Endothelial cell of umbilical vein (primary cell): ENCODE measurements at regions not wholly inside any gene's neighbourhood (a gene's known extent, or its start where the extent isn't known, plus 50 kb on each side); places are given as distances from the start of the nearest gene placed in this dataset.

Experiments used
- BruUV-seq: library from RNA; stranded (reverse); fragments of 400-500 nt; replicated peaks from 2 replicates; lab custom pipeline; 2021; lab: Mats Ljungman, UMichigan
- CTCF ChIA-PET: fragments of 300-600, 350-600 bp; sonication (Branson Sonifier 250); formaldehyde crosslinking; loops from one replicate; lab custom pipeline; 2021; ENCODE audit warnings: antibody characterized with exemption, inconsistent platforms; lab: Charles Lee
- POLR2A ChIA-PET: fragments of 300-600, 350-600 bp; sonication (Branson Sonifier 250); formaldehyde crosslinking; loops from one replicate; lab custom pipeline; 2021; ENCODE audit warnings: antibody characterized with exemption, inconsistent platforms; lab: Charles Lee
- DNase-seq: peaks from one replicate; pipeline ENCODE4 v3.0.0-alpha.2; 2011; ENCODE audit warnings: low read depth, low spot score
- FAIRE-seq: peaks from 2 replicates; lab custom pipeline; 2011; peaks lifted over from hg19 to GRCh38; lab: Jason Lieb, UNC
- H2AFZ ChIP-seq: 2 replicates; pipeline ENCODE4 v1.6.0; 2012; ENCODE audit warnings: low read depth, low read length, control low read depth, inconsistent platforms
- H3K27ac ChIP-seq: 2 replicates; pipeline ENCODE4 v1.5.1; 2011; ENCODE audit warnings: low read depth, mild to moderate bottlenecking, control low read depth, low read length, moderate library complexity; ENCODE audit not compliant: insufficient read depth
- H3K27me3 ChIP-seq, 2 experiments: 2 replicates each; pipeline versions ENCODE4 v1.6.0 to v1.6.1; 2011; ENCODE audit warnings: low read length in 2 of 2, mixed read lengths in 1 of 2; ENCODE audit not compliant: control insufficient read depth in 2 of 2, insufficient read depth in 2 of 2
- H3K36me3 ChIP-seq, 2 experiments: 2 replicates in 1 of 2; 3 replicates in 1 of 2; pipeline ENCODE4 v1.5.1; 2011; ENCODE audit warnings: low read length in 2 of 2, mild to moderate bottlenecking in 1 of 2, moderate library complexity in 1 of 2; ENCODE audit not compliant: control insufficient read depth in 2 of 2, insufficient read depth in 2 of 2; ENCODE audit errors: extremely low read depth in 1 of 2
- H3K4me1 ChIP-seq: 3 replicates; pipeline ENCODE4 v1.5.1; 2011; ENCODE audit warnings: mild to moderate bottlenecking, low read length; ENCODE audit not compliant: control insufficient read depth, insufficient read depth; ENCODE audit errors: extremely low read depth
- H3K4me2 ChIP-seq: 2 replicates; pipeline ENCODE4 v1.6.1; 2011; ENCODE audit warnings: low read length, control low read depth, mixed read lengths; ENCODE audit not compliant: insufficient read depth
- H3K4me3 ChIP-seq, 3 experiments: fragments of 200-600 bp in 1 of 3; sonication (generic), shearing (Covaris generic) in 1 of 3; replicated peaks in 1 of 3; 2 replicates each; pipeline ENCODE4 v1.5.1; 2011 to 2016; ENCODE audit warnings: control low read depth in 3 of 3, low read length in 3 of 3, mild to moderate bottlenecking in 2 of 3, inconsistent platforms in 1 of 3, low read depth in 1 of 3, moderate library complexity in 1 of 3; ENCODE audit not compliant: insufficient read depth in 1 of 3
- H3K79me2 ChIP-seq: 2 replicates; pipeline ENCODE4 v1.6.0; 2012; ENCODE audit warnings: low read length, inconsistent platforms; ENCODE audit not compliant: control insufficient read depth, insufficient read depth
- H3K9ac ChIP-seq: replicated peaks from 2 replicates; pipeline ENCODE3; 2011; ENCODE audit warnings: low read length, control low read depth; ENCODE audit not compliant: insufficient read depth; ENCODE audit errors: extremely low read depth
- H3K9me1 ChIP-seq: replicated peaks from 3 replicates; pipeline ENCODE4 v1.6.0; 2011; ENCODE audit warnings: mild to moderate bottlenecking, low read length; ENCODE audit not compliant: control insufficient read depth, insufficient read depth; ENCODE audit errors: extremely low read depth
- H3K9me3 ChIP-seq: replicated peaks from 2 replicates; pipeline ENCODE4 v1.5.1; 2012; ENCODE audit warnings: low read length, inconsistent platforms; ENCODE audit not compliant: control insufficient read depth, insufficient read depth
- H4K20me1 ChIP-seq: replicated peaks from 2 replicates; pipeline ENCODE3; 2011; ENCODE audit warnings: mild to moderate bottlenecking, low read length; ENCODE audit not compliant: control insufficient read depth, insufficient read depth; ENCODE audit errors: extremely low read depth
- EZH2 ChIP-seq: IDR thresholded peaks from 2 replicates; pipeline ENCODE4 v1.6.1; 2012; ENCODE audit warnings: borderline replicate concordance, low read depth, mild to moderate bottlenecking, moderate library complexity, low read length, inconsistent platforms; ENCODE audit not compliant: severe bottlenecking
- FOS ChIP-seq: IDR thresholded peaks from 2 replicates; pipeline ENCODE4 v1.6.1; 2011; ENCODE audit warnings: mild to moderate bottlenecking, low read length, moderate library complexity, borderline replicate concordance; ENCODE audit not compliant: insufficient read depth
- GATA2 ChIP-seq: IDR thresholded peaks from 2 replicates; pipeline ENCODE4 v1.7.0; 2011; ENCODE audit warnings: low read depth, mild to moderate bottlenecking, moderate library complexity, mixed read lengths, low read length; ENCODE audit not compliant: insufficient read length, insufficient read depth
- JUN ChIP-seq: IDR thresholded peaks from 2 replicates; pipeline ENCODE4 v1.6.1; 2011; ENCODE audit warnings: borderline replicate concordance, low read depth; ENCODE audit not compliant: insufficient read length, insufficient read depth
- MAX ChIP-seq: IDR thresholded peaks from 2 replicates; pipeline ENCODE4 v1.6.1; 2011; ENCODE audit not compliant: insufficient read depth, insufficient read length
- MYC ChIP-seq: IDR thresholded peaks from one replicate; pipeline ENCODE4 v1.6.1; 2011; ENCODE audit warnings: mild to moderate bottlenecking, low read depth, low read length
- POLR2A ChIP-seq: IDR thresholded peaks from 2 replicates; pipeline ENCODE4 v1.6.1; 2012; ENCODE audit warnings: low read depth, mild to moderate bottlenecking, control low read depth, low read length
- POLR2AphosphoS5 ChIP-seq: IDR thresholded peaks from 2 replicates; pipeline ENCODE4 v1.6.1; 2012; ENCODE audit warnings: low read depth, mild to moderate bottlenecking, control low read depth, low read length, moderate library complexity; ENCODE audit not compliant: insufficient read depth
- dilution Hi-C: fragments of 300-500 bp; cut with MboI; formaldehyde crosslinking; loops from one replicate; pipeline ENCODE4 v1.15.0; 2019; ENCODE audit warnings: low sequenced_read_pairs; ENCODE audit not compliant: extremely low pct_ligation_motif_present
- intact Hi-C: fragments of 100-400 bp; cut with micrococcal nuclease; formaldehyde crosslinking; loops from one replicate; pipeline ENCODE4 v1.10.0; 2022
- TF ChIP-seq, protein P1 (sequence below), 2 donors: IDR thresholded peaks; 1 replicate in 1 of 2; 2 replicates in 1 of 2; pipeline ENCODE4 v1.5.1; 2011; ENCODE audit warnings: low read length in 2 of 2, mild to moderate bottlenecking in 2 of 2, moderate library complexity in 2 of 2, control low read depth in 1 of 2, inconsistent platforms in 1 of 2, low read depth in 1 of 2; ENCODE audit not compliant: insufficient read depth in 1 of 2; ENCODE audit errors: extremely low read depth in 1 of 2

DNA sequence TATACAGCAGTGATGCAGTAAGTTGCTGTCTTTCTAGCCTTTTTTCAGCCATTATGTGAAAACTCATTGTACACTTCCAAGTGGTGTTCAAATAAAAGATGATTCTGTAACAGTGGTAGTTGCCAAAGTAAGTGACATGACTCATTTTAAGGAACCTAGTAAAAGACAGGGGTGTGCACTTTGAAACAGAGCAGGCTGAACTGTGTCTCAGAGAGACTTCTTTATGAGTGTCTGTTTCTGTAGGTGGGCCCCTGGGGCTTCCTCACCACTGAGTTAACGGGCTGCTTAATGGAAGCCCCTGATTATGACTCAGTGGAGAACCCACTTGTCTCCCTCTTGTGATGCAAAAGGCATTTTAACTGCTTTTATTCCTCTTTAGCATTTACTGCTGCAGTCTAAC lies 147.3 kb downstream of the PCTP start:
- ChIA-PET POLR2A (no interaction called here), CTCF (no interaction called here)
- no TSS peak for BruUV-seq
- H3K27me3 ChIP-seq = no peaks in the 10 kb centered on the region
- H3K27ac ChIP-seq = no peak overlapping the region
- no peak overlapping the region for H3K4me3 ChIP-seq
- no peaks in the 10 kb centered on the region for H3K9me1 ChIP-seq
- H3K9ac ChIP-seq = no peak overlapping the region
- H3K4me1 ChIP-seq = no peaks in the 10 kb centered on the region
- no peak for FAIRE-seq
- H3K4me2 ChIP-seq = no peak overlapping the region
- intact Hi-C loops = no loop called here
- TF ChIP-seq MYC = no peak
- TF ChIP-seq POLR2AphosphoS5 = no peak
- no peak for TF ChIP-seq POLR2A
- no peak for TF ChIP-seq GATA2
- no peak for TF ChIP-seq FOS
- no peak for TF ChIP-seq EZH2
- TF ChIP-seq JUN = no peak
- TF ChIP-seq MAX = no peak
- TF ChIP-seq, protein P1, sequence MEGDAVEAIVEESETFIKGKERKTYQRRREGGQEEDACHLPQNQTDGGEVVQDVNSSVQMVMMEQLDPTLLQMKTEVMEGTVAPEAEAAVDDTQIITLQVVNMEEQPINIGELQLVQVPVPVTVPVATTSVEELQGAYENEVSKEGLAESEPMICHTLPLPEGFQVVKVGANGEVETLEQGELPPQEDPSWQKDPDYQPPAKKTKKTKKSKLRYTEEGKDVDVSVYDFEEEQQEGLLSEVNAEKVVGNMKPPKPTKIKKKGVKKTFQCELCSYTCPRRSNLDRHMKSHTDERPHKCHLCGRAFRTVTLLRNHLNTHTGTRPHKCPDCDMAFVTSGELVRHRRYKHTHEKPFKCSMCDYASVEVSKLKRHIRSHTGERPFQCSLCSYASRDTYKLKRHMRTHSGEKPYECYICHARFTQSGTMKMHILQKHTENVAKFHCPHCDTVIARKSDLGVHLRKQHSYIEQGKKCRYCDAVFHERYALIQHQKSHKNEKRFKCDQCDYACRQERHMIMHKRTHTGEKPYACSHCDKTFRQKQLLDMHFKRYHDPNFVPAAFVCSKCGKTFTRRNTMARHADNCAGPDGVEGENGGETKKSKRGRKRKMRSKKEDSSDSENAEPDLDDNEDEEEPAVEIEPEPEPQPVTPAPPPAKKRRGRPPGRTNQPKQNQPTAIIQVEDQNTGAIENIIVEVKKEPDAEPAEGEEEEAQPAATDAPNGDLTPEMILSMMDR (IDR thresholded peaks at IDR 0.05; ENCODE audit: extremely low read depth in 1 of 2, insufficient read depth in 1 of 2, low read depth in 1 of 2, low read length in 2 of 2) = no peak
- dilution Hi-C loops = no loop called here
- H2AFZ ChIP-seq = no peak overlapping the region
- no peaks in the 10 kb centered on the region for H3K36me3 ChIP-seq
- DNase-seq = no peak
- no peaks in the 10 kb centered on the region for H3K79me2 ChIP-seq
- H4K20me1 ChIP-seq = no peaks in the 10 kb centered on the region
- H3K9me3 ChIP-seq = no peaks in the 10 kb centered on the region
